ENCODE measurements at regions not wholly inside any gene's neighbourhood (a gene's known extent, or its start where the extent isn't known, plus 50 kb on each side); places are given as distances from the start of the nearest gene placed in this dataset.

GRCh38 chr16:9680019-9680655 is 502.1 kb downstream of the GRIN2A start:
- POLR2A ChIA-PET, result interaction anchor here (0.6 kb wide), 1 partner anchor 712 kb away, joined by 4 read pairs; no protein-coding TSS in a partner anchor
- TF ChIP-seq ZNF670 (tag by site-specific recombination; IDR thresholded peaks at IDR 0.05; ENCODE audit: low read depth) (no peak), ZNF830 (tag by site-specific recombination; IDR thresholded peaks at IDR 0.05; ENCODE audit: low read depth) (no peak), BCL11A (tag by site-specific recombination; IDR thresholded peaks at IDR 0.05; ENCODE audit: low read depth) (no peak), ZNF692 (tag by site-specific recombination; IDR thresholded peaks at IDR 0.05) (no peak), ZNF248 (tag by site-specific recombination; IDR thresholded peaks at IDR 0.05) (no peak), PRDM10 (tag by site-specific recombination; IDR thresholded peaks at IDR 0.05) (no peak), ZNF133 (tag by site-specific recombination; IDR thresholded peaks at IDR 0.05) (no peak), ZNF24 (tag by site-specific recombination; IDR thresholded peaks at IDR 0.05) (no peak), ZSCAN23 (tag by site-specific recombination; IDR thresholded peaks at IDR 0.05) (no peak), AEBP2 (tag by site-specific recombination; IDR thresholded peaks at IDR 0.05; ENCODE audit: borderline replicate concordance) (no peak), HOXC10 (CRISPR knock-in tag; IDR thresholded peaks at IDR 0.05) (no peak), ZNF175 (tag by site-specific recombination; IDR thresholded peaks at IDR 0.05) (no peak), ZNF514 (tag by site-specific recombination; IDR thresholded peaks at IDR 0.05) (no peak), ZSCAN30 (tag by site-specific recombination; IDR thresholded peaks at IDR 0.05) (no peak), REPIN1 (tag by site-specific recombination; IDR thresholded peaks at IDR 0.05; ENCODE audit: low read depth) (no peak), ZNF560 (tag by site-specific recombination; IDR thresholded peaks at IDR 0.05; ENCODE audit: borderline replicate concordance) (no peak), ZFP37 (tag by site-specific recombination; IDR thresholded peaks at IDR 0.05) (no peak)
- Histone ChIP-seq H3K4me1 (ENCODE audit: control insufficient read depth, insufficient read depth, low read length) (no peaks in the 10 kb centered on the region), H3K36me3 (ENCODE audit: control insufficient read depth in 2 of 2, insufficient read depth in 1 of 2, low read length in 2 of 2) (no peaks in the 10 kb centered on the region), H3K27ac (ENCODE audit: extremely low read depth, low read depth, low read length) (no peak overlapping the region), H3K9me3 (ENCODE audit: control insufficient read depth, insufficient read depth, low read depth, low read length) (no peaks in the 10 kb centered on the region), H3K4me3 (ENCODE audit: low read depth, low read length) (no peak overlapping the region)
- CTCF ChIA-PET, result no interaction called here

GRCh38 chr16:9680968-9681367 is 501.3 kb downstream of the GRIN2A start:
- Histone ChIP-seq H3K4me3 (ENCODE audit: low read depth, low read length) (no peak overlapping the region), H3K4me1 (ENCODE audit: control insufficient read depth, insufficient read depth, low read length) (no peaks in the 10 kb centered on the region), H3K9me3 (ENCODE audit: control insufficient read depth, insufficient read depth, low read depth, low read length) (no peaks in the 10 kb centered on the region), H3K36me3 (ENCODE audit: control insufficient read depth in 2 of 2, insufficient read depth in 1 of 2, low read length in 2 of 2) (no peaks in the 10 kb centered on the region), H3K27ac (ENCODE audit: extremely low read depth, low read depth, low read length) (no peak overlapping the region)
- ChIA-PET CTCF (no interaction called here), POLR2A (no interaction called here)
- TF ChIP-seq ZNF221 (tag by site-specific recombination; IDR thresholded peaks at IDR 0.05; ENCODE audit: borderline replicate concordance) (no peak), ZBTB1 (tag by site-specific recombination; IDR thresholded peaks at IDR 0.05) (no peak), ZNF645 (tag by site-specific recombination; IDR thresholded peaks at IDR 0.05) (no peak), PBX3 (CRISPR knock-in tag; IDR thresholded peaks at IDR 0.05) (no peak), ZNF707 (tag by site-specific recombination; IDR thresholded peaks at IDR 0.05) (no peak), ZBTB7A (tag by site-specific recombination; IDR thresholded peaks at IDR 0.05; ENCODE audit: low read depth) (no peak), KLF7 (tag by site-specific recombination; IDR thresholded peaks at IDR 0.05; ENCODE audit: borderline replicate concordance) (no peak), ZBTB17 (tag by site-specific recombination; IDR thresholded peaks at IDR 0.05) (no peak), ZNF473 (tag by site-specific recombination; IDR thresholded peaks at IDR 0.05) (no peak), ZNF791 (tag by site-specific recombination; IDR thresholded peaks at IDR 0.05) (no peak), ZNF354C (tag by site-specific recombination; IDR thresholded peaks at IDR 0.05; ENCODE audit: borderline replicate concordance, low read depth) (no peak)
